Panc1 (cell line): ENCODE measurements at regions not wholly inside any gene's neighbourhood (a gene's known extent, or its start where the extent isn't known, plus 50 kb on each side); places are given as distances from the start of the nearest gene placed in this dataset.

Source experiments
- CTCF ChIP-seq: fragments of 450-650 bp; IDR thresholded peaks from 2 replicates; pipeline ENCODE4 v1.5.1; 2017; ENCODE audit warnings: mild to moderate bottlenecking
- POLR2AphosphoS5 ChIP-seq: IDR thresholded peaks from 2 replicates; pipeline ENCODE4 v1.6.1; 2012; ENCODE audit warnings: mild to moderate bottlenecking, low read depth, low read length, moderate library complexity
- REST ChIP-seq, 2 experiments: IDR thresholded peaks; 2 replicates each; pipeline ENCODE4 v1.6.1; 2011 to 2012; ENCODE audit warnings: low read depth in 2 of 2, control low read depth in 1 of 2, low read length in 1 of 2, mild to moderate bottlenecking in 1 of 2, moderate library complexity in 1 of 2; ENCODE audit not compliant: insufficient read depth in 1 of 2
- SIN3A ChIP-seq: IDR thresholded peaks from 2 replicates; pipeline ENCODE4 v1.6.1; 2012; ENCODE audit warnings: low read depth, mild to moderate bottlenecking, low read length, moderate library complexity, borderline replicate concordance; ENCODE audit not compliant: insufficient read depth
- TCF7L2 ChIP-seq: IDR thresholded peaks from 2 replicates; pipeline ENCODE4 v1.6.1; 2011; ENCODE audit warnings: mild to moderate bottlenecking, low read depth, low read length, inconsistent platforms

- TF ChIP-seq TCF7L2 (no peak), CTCF (no peak), REST (IDR thresholded peaks at IDR 0.05; ENCODE audit: insufficient read depth in 1 of 2, low read depth in 2 of 2, low read length in 1 of 2) (no peak), POLR2AphosphoS5 (no peak), SIN3A (no peak)
Measured at GRCh38 chr3:2024713-2025112, 74.0 kb upstream of the CNTN4 start.
